ENCODE measurements at regions not wholly inside any gene's neighbourhood (a gene's known extent, or its start where the extent isn't known, plus 50 kb on each side); places are given as distances from the start of the nearest gene placed in this dataset.
"Not testable (repeated sequence)": the region's sequence is repeated elsewhere in the genome, so short reads cannot be mapped to it uniquely, and the experiment has no call there.

DNA sequence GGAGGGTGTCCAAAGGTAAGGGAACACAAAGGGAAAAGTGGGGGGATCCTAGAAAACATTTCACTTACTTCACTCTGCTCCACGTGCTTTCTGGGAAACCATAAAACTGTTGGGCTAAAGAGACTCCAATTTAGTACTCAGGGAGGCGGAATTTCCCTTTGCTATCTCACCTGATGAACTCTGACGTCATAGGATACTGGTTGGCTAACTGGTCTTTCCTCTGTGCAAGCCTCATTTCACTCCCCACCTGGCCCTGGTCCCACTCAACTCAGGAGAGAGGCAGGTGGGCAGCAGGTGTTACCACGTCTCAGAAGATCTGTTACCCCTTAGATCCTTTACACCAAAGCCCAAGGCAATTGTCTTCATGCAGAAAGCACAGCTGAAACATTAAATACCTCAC, 51.8 kb upstream of the PMAIP1 start:
- DNase-seq = no peak

DNA sequence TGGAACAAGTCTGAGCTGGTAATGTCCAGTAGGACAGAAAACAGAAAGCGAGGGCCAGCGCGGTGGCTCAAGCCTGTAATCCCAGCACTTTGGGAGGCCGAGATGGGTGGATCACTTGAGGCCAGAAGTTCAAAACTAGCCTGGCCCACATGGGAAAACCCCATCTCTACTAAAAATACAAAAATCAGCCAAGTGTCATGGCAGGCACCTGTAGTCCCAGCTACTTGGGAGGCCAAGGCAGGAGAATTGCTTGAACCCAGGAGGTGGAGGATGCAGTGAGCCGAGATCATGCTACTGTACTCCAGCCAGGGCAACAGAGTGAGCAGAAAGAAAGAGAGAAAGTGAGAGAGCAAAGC, 52.3 kb upstream of the PMAIP1 start:
- not testable (repeated sequence) for DNase-seq

DNA sequence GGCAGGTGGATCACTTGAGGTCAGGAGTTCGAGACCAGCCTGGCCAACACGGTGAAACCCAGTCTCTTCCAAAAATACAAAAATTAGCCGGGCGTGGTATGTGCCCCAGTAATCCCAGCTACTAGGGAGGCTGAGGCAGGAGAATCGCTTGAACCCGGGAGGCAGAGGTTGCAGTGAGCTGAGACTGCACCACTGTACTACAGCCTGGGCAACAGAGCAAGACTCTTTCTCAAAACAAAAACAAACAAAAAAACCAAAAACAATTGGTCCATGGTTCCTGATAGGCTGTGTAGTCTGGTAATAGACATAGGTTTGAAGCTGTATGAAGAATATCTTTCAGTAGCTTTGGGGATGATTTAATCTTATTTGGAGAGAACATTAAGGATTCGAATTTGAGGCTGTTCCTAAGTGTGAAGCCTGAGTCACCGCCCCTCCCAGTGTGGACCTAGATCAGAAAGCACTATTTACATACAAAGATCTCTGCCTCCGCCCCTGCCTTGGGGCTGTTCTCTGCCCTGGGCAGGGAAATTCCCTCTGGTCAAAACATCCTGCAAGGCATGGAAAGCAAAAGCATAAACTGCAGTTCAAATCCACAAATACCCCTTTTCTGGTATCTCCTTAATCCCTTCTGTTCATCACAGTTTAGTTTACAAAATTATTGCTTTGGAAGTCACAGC, 52.8 kb upstream of the PMAIP1 start:
- no peak for DNase-seq

DNA sequence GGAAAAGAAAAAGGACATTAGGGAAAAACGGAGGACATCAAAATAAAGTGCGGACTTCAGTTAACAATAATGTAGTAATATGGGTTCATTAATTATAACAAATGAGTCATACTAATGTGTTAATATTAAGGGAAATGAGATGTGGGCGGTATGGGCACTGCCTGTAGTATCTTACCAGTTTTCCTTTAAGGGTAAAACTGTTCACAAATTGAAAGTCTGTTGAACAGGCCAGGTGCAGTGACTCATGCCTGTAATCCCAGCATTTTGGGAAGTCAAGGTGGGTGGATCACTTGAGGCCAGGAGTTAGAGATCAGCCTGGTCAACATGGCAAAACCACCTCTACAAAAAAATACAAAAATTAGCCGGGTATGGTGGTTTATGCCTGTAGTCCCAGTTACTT, 56.8 kb upstream of the PMAIP1 start:
- DNase-seq = no peak

DNA sequence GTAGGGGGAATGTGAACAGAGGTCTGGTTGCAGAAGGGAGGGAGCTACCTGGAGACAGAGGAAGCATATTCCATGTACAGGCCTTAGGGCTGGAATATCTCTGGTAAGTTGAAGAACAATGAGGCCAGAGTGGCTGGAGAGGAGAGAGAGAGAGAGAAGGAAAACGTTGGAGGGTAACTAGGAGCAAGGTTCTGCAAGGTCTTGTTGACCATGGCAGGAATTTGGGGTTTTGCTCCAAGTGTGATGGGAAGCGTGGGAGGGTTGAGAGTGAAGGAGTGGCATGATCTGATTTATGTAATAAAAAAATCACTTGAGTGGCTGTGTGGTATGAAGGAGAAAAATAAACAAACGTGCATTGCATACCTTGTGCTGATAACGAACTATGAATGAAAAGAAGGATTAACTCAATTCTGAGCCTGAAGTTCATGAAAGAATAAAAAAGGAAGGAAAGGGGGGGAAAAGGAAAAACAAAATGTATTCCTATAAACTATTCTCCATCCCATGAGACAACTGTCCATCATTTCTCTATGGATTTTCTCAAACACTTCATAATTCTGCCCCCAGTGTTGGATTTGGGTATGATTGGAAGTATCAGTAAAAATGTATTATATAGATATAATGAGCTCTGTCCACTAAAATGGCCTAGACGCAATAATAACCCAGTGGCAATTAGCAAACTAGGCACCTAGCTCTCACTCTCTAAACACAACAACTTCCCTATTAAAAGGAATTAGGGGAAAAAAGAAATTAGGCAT, 59.7 kb upstream of the PMAIP1 start:
- no peak for DNase-seq

DNA sequence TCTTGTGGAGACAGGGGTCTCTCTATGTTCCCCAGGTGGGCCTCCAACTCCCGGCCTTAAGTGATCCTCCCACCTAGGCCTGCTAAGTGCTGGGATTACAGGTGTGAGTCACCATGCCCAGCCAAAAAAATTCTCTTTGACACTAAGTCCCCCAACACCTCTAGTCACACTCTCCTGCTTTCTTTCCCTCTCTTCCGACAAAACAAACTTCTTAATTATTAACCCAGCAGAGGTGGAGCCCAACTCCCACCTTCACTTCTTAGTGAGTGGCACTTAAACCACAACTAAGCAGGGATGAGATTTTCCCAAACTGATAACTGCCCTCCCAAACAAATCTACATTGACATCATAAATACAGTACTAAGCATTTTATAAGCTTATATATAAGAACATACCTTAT, 60.5 kb upstream of the PMAIP1 start:
- DNase-seq = no peak

DNA sequence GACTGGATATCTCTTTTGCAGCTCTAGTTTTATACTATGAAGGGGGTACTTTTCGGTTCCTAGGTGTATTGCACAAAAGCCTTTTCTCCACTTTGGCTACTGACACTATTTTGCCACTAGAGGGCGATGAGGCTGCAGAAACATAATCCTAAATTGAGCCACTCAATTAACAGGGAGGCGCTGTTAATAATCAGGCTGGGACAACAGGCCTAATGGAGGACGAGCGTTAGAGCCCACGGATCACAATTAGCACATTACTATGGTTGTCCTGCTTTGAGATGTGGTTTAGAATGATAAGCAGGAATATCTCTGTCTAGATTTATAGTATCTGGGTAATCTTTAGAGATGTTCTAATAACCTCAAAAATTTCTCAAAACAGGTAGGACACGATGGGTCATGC, 62.2 kb upstream of the PMAIP1 start:
- peak; percentile 63 for DNase-seq

DNA sequence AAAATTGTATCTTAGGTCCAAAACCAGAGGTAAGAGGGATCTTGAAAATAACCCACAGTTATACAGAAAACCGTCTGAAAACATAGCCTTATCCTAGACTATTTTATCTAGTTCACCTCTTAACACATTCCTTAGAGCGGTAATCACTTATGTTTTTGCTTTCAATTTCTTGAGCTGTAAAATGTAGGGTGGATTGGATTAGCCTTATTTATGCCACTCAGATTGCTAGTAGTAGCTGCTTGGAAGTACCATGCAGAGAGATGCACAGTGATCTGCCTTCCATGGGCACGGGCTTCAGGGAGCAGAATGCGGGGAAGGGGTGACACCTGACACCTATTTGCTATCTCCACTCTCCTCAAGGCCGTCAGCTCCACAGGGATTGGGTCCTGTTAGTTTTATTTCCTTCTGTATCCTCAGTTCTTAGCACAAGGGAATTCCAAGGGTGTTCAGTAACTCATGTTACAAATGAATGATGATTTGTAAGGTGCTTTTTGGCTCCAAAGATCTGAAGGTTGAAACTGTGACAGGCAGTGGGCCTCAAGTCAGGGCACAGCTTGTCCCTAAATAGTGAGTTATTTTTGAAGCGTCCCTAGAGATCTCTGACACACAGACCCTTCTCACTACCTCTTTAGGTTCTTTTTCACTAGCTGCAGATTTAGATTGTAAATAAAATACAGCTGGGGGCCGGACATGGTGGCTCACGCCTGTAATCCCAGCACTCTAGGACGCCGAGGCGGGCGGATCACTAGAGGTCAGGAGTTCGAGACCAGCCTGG, 64.0 kb upstream of the PMAIP1 start:
- no peak for DNase-seq

DNA sequence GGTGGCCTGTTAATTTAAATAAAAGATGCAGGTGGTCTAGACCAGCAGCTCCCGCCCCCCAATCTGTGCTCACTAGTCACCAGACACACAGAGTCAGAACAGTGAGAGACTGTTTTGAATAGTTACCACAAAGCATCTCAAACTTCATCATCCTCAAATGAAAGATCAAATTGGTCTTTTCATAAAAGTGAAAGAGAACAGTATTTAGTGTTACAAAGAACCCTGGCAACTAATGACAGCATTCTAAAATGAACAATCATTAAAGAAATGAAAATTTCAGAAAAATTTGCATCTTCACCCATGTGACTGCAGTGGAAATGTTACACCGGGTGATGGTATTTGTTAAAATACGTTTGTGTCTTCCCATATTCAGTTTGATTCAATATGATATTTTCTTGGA, 65.5 kb upstream of the PMAIP1 start:
- no peak for DNase-seq

DNA sequence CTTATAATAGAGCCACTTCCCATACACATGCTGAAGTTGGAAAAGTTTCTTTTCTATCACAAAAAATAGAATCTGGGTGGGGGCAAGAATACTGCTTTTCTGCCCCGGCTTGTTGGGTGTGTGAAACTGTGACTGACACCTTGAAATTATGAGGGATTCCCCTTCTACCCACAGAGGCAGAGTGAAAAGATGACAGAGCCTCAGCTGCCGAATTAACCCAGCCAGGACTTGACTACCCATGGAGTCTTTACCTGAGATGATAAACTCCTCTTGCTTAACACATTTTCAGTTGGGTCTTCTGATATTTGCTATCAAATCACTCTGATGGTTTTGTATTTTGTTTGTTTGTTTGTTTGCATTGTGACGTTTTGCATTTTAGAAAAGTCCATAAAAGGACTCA, 66.0 kb upstream of the PMAIP1 start:
- no peak for DNase-seq

DNA sequence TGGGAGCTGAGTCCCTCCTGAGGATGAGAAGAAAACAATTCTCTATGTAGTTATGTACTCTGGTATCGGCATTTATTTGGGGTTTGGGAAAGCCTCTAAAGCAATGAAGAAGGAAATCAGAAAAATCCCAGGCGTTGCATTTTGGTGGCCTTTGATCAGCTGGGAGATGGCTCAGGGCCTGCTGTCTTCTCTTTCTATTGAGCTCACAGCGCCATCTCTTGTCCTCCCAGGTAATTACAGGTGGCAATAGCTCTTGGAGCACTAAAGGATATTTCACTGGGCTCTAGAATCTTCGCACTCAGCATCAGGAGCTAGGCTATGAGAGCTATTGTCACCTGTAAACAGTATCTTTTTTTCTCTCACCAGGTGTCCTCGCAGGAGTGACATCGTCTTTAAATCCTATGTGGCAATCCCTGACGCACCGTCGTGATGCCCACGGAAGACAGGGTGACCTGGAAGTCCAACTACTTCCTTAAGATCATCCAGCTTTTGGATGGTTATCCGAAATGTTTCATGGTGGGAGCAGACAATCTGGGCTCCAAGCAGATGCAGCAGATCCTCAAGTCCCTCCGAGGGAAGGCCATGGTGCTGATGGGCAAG, 76.1 kb upstream of the PMAIP1 start:
- peak; percentile 19 for DNase-seq

DNA sequence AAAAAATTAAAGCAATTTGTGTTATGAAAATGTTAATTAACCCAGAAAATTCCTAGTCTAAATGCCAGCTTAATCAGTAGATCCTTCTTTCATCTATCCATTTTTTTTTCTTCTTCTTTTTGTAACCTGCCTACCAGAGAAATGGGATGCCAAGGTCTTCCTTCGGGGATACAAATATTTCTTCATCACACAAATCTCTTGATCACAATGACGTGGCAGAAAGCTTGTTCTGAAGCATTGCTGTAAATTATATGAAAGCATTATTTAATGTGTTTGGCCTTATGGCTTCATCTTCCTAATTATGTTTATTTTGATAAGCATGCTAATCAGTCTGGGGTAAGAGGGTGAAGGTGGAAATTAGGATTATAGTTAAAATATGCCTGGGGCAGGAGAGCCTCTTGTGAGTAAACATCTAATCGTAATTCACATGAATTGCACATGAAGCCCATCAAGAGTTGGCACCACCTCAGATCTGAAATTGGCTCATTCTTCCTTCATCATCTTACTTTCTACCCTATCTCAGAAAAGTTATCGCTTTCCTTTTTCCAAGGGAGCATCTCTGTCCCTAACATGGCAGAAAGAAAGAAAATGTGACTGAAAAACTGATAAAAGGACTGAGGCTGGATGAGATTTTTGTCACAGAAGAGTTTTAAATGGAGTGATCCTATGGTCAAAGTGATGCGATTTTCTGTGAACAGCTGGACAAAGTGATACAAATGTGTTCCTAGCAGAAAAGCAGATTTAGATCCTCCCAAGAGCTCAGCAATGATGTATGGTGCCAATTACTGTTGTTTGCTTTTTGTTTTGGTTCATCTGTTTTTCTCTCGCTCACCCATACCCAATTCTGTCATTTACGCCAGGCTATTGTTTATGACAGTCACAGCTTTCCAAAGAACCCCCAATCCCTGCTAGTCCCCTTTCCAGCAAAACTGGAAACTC, 76.9 kb upstream of the PMAIP1 start:
- DNase-seq = no peak

DNA sequence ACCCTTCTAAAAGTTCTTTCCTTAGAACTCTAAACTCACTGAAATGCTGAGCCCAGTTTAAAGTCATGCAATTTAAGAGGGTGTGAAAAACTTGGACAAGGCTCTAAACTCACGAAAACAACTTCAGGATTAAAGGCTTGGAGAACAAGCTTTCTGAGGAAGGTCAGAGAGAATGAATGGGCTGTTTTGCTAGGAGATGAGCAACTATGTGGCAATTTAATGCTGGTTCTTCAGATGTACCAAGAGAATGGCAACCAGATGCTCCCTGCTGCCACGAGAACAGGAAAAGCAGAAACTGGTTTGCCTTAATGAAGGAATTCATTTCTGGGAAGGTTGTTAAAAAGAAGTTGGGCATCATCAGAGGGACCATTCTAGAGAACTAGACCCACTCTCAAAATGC, 77.8 kb upstream of the PMAIP1 start:
- DNase-seq = no peak

DNA sequence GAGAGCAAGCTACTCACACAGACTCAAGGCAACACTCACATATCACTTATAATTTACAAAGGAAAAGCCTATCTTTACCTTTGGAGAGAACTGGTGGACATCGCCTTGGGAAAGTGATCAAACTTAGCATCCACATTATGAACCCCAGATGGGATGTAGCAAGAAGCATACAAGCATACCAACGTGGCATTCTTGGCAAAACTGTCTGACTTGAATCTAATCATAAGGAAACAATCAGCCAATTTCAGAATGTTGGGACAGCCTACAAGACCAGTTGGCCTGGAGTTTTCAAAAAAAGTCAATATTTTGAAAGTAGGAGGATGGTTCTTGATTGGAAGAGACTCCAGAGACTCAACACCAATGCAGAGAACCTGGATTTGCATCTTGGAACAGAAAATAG, 79.1 kb upstream of the PMAIP1 start:
- DNase-seq = no peak

DNA sequence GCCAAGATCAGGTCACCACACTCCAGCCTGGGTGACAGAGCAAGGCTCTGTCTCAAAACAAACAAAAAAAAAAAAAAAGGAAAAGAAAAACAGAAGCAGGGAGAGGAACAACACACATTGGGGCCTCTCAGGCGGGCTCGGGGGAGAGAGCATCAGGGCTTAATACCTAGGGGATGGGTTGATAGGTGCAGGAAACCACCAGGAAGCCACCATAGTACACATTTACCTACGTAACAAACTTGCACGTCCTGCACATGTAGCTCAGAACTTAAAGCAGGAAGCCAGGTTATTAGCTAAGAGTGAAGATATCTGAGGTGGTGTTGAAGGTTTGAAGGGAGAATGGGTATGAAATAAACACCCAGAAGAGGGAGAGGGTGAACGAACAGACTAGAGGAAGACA, 81.0 kb upstream of the PMAIP1 start:
- DNase-seq = no peak

DNA sequence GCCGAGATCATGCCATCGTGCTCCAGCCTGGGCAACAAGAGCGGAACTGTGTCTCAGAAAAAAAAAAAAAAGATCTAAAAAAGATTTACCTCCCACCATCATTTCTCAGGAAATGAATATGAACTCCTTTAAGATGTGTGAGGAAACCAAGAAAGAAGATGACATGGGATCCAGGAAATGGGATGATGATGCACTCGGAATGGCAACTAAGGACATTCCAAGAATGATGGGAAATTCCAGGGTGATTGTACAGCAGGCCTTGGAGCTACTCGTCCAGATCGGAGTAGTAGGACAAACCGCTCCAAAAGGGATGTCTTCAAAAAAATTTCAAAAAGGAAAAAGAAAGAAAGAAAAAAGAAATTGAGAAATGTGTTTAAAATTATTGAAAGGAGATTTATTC, 84.9 kb upstream of the PMAIP1 start:
- DNase-seq = no peak

DNA sequence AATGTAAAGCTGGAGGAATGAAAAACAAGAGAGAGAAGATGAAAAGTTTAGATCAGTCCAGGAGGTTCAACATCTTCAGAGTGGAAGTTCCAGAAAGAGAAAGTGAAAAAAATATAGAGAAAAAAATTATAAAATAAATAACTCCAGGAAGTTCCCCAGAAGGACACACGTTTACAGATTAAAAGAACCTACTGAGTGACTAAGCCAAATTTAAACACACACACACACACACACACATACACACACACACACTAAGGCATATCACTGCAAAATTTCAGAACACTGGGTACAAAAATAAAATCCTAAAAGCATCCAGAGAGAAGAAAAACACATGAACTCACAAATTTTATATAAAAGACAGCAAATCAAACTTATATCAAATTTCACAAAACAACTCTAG, 85.9 kb upstream of the PMAIP1 start:
- DNase-seq = no peak

DNA sequence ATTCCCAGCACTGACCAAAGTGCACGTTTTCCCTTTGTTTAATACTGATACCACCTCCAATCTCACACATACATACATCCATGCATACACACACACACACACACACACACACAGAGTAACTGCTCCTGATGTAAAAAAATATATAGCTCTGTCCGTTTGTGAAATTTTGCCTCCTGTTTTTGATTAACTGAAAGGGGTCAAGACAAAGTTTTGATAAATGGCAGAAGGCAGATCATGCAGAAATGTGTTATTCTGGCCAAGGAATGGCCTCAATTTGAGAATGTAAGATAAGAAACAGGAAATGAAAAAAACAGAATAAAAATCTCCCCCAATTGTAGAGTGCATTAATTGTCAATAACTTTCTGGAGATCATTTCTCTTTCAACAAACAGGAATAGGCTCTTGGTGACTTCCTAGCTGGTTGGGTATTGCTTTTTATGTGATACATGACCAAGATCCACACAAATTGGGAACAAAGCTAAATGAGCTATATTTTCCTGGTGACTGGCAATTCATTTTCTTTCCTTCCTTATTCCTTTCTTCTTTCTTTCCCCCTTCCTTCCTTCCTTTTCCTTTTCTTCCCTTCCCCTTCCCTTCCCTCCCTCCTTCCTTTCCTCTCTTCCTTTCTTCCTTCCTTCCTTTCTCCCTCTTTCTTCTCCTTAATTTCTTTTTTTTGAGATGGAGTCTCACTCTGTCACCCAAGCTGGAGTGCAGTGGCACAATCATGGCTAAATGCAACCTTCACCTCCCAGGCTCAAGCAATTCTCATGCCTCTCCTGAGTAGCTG, 88.9 kb upstream of the PMAIP1 start:
- no peak for DNase-seq

DNA sequence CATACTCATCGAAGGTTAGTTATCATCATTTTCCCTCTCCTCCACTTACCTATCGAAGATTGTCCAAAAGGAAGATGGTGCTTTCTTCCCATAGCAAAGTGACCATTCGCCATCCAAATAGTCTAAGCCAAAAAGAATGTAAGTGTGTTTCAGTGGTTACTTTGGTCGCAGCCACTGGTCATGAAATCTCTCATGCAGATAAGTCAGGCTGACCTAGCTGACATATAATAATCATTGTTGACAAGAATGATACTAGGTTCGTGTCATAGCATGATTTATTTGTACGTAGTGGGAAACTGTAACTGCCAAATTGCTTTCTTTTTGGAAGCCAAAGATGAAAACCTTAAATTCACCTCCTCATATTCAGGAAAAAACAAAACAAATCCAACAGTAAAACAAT, 89.6 kb upstream of the PMAIP1 start:
- DNase-seq = no peak

DNA sequence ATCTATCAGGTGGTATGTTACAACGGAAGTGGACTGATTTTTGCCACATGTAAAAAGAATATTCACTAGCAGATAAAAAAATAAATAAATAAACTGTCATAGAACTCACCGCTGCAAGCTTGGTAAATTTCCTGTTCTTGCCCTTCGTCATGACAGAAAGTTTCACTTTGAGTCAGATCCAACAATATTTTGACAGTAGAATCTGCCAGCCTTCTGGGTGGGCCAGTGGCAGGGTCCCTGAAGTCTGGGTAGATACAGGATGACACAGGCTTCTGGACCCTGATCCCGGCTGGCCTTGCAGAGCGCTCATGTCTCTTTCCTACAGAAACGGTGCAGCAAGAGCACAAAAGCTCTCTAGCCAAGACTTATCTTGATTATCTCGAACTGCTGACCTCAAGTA, 97.8 kb upstream of the PMAIP1 start:
- DNase-seq = peak; percentile 37

DNA sequence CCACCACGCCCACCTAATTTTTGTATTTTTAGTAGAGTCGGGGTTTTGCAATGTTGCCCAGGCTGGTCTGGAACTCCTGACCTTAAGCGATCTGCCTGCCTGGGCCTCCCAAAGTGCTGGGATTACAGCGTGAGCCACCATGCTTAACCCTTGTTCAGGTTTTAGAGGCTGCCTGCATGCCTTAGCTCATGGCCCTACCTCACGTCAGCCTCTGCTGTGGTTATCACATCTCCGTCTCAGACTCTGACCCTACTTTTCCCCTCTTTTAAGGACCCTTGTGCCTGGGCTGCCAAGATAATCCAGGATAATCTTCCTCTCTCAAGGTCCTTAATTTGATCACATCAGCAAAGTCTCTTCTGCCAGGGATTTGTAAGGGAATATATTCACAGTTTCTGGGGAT, 98.2 kb upstream of the PMAIP1 start:
- no peak for DNase-seq

DNA sequence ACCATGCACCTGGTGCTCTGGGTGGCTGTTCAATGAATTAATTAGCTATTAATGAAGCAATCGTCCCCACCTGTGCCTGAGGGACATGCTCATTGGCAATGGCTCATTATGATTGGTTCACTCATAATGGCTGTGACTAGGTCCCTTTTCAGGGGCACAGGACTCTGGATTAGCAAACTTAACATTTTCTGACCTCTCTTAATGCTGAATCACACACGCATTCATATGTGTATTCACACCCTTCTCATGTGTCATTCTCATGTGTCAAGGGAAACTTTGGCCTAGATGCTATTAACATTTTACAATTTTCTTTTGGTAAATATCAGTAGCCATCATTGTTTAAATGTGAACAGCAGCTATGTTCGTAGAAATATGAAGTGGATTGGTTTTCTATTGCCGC, 98.9 kb upstream of the PMAIP1 start:
- DNase-seq = no peak
